Pancreas (tissue), 10 donors: ENCODE measurements at regions not wholly inside any gene's neighbourhood (a gene's known extent, or its start where the extent isn't known, plus 50 kb on each side); places are given as distances from the start of the nearest gene placed in this dataset.
A peak's percentile ranks its signal among the peaks of the same experiment; 100 is the strongest.

Source experiments
- ATAC-seq, 4 donors: fragments of 200-7000 bp; cut with Tn5 transposase; one replicate each; pipeline versions ENCODE4 v1.8.0 to v1.9.1; 2020; ENCODE audit warnings: mild to moderate bottlenecking in 4 of 4, moderate library complexity in 4 of 4
- DNase-seq, 6 donors: peaks; one replicate each; pipeline ENCODE4 v3.0.0-alpha.2; 2020
- FAIRE-seq: peaks from 2 replicates; lab custom pipeline; 2012; peaks lifted over from hg19 to GRCh38; lab: Jason Lieb, UNC
- H3K27ac ChIP-seq, 4 donors: fragments of 200-600 bp; sonication (generic); 1 replicate in 3 of 4; 2 replicates in 1 of 4; pipeline versions ENCODE4 v1.5.0 to v1.8.0; 2020
- H3K27me3 ChIP-seq, 4 donors: fragments of 200-600 bp; one replicate each; pipeline ENCODE4 v1.8.0; 2021
- H3K36me3 ChIP-seq, 3 donors: fragments of 200-600 bp; sonication (generic) in 1 of 3; one replicate each; pipeline versions ENCODE4 v1.5.0 to v1.8.0; 2020 to 2021
- H3K4me1 ChIP-seq, 3 donors: fragments of 200-600 bp; one replicate each; pipeline ENCODE4 v1.8.0; 2021
- H3K4me3 ChIP-seq, 4 donors: fragments of 200-600 bp; sonication (generic) in 2 of 4; one replicate each; pipeline versions ENCODE4 v1.5.0 to v1.8.0; 2020 to 2021
- H3K9me3 ChIP-seq, 4 donors: fragments of 200-600 bp; one replicate each; pipeline ENCODE4 v1.8.0; 2021
- CTCF ChIP-seq, 4 donors: fragments of 200-600 bp; sonication (generic) in 3 of 4; IDR thresholded peaks; one replicate each; pipeline versions ENCODE4 v1.5.0 to v1.8.0; 2021; ENCODE audit warnings: antibody characterized with exemption in 4 of 4
- WGBS, 2 donors: extraction: QIAGEN DNeasy Blood & Tissue Kit; methylation state at CpG; one replicate each; pipeline ENCODE4 v1.1.7; 2013; 5-methylcytosine and 5-hydroxymethylcytosine counted together
- intact Hi-C, 3 donors: fragments of 100-400 bp; cut with DNase I; formaldehyde crosslinking; loops; one replicate each; pipeline versions ENCODE4 v1.11.1 to v1.14.2; 2022
- donor health status: healthy with polysubstance abuse.
- donor health status: DM: no; HTN: no; CAD: no; lungs with moderate emphysema.
- donor health status: DM: no; HTN: no; CAD: no.
- donor health status: control.
- donor health status: control.
- donor health status: Bipolar disorder and iron deficiency.
- donor health status: DM: yes; HTN: yes; CAD: no.
- donor health status: DM: no; HTN: no; CAD: no.
- donor health status: DM: no; HTN: no; CAD: no.
- donor health status: DM: yes; HTN: yes; CAD: no.

- 59 to 74% methylated on average over 21 of the region's 21 CpGs for WGBS, 2 donors
- Histone ChIP-seq H3K4me1 (no peaks in the 10 kb centered on the region), H3K36me3 (no peaks in the 10 kb centered on the region), H3K9me3 (no peaks in the 10 kb centered on the region), H3K27ac (no peak overlapping the region), H3K4me3 (no peak overlapping the region), H3K27me3 (peaks cover 0 to 2% (median 0%) of the 10 kb centered on the region in 4 donors)
- DNase-seq (peak in 1 of 6 donors; percentile 20), ATAC-seq (no peak), FAIRE-seq (no peak)
- intact Hi-C loops = no loop called here
- no peak for TF ChIP-seq CTCF (IDR thresholded peaks at IDR 0.05)
Measured at GRCh38 chr22:49330421-49331222, 497.1 kb downstream of the BRD1 start.

GRCh38 chr22:49329636-49330035 is 498.0 kb downstream of the BRD1 start:
- DNase-seq (peak in 1 of 6 donors; percentile 19), ATAC-seq (no peak), FAIRE-seq (no peak)
- H3K27ac ChIP-seq = no peak overlapping the region
- peaks cover 0 to 2% (median 0%) of the 10 kb centered on the region in 4 donors for H3K27me3 ChIP-seq
- no peaks in the 10 kb centered on the region for H3K36me3 ChIP-seq
- no peaks in the 10 kb centered on the region for H3K4me1 ChIP-seq
- WGBS, 2 donors = 42 to 63% methylated on average over 5 of the region's 5 CpGs
- no peaks in the 10 kb centered on the region for H3K9me3 ChIP-seq
- no peak overlapping the region for H3K4me3 ChIP-seq
- intact Hi-C loops = no loop called here
- no peak for TF ChIP-seq CTCF (IDR thresholded peaks at IDR 0.05)

GRCh38 chr22:49328630-49329405 is 498.9 kb downstream of the BRD1 start:
- no peaks in the 10 kb centered on the region for H3K27me3 ChIP-seq
- TF ChIP-seq CTCF (IDR thresholded peaks at IDR 0.05) = no peak
- 65 to 78% methylated on average over 8 of the region's 8 CpGs for WGBS, 2 donors
- DNase-seq = peak in 1 of 6 donors; percentile 21
- no peaks in the 10 kb centered on the region for H3K36me3 ChIP-seq
- no peak for ATAC-seq
- intact Hi-C loops = no loop called here
- H3K4me3 ChIP-seq = no peak overlapping the region
- H3K9me3 ChIP-seq = no peaks in the 10 kb centered on the region
- no peak overlapping the region for H3K27ac ChIP-seq
- H3K4me1 ChIP-seq = no peaks in the 10 kb centered on the region
- no peak for FAIRE-seq

- Histone ChIP-seq H3K4me3 (no peak overlapping the region), H3K4me1 (no peaks in the 10 kb centered on the region), H3K27ac (no peak overlapping the region), H3K36me3 (no peaks in the 10 kb centered on the region), H3K9me3 (no peaks in the 10 kb centered on the region), H3K27me3 (no peaks in the 10 kb centered on the region)
- FAIRE-seq (no peak), ATAC-seq (no peak), DNase-seq (peak in 1 of 6 donors; percentile 16)
- 49 to 62% methylated on average over 6 of the region's 6 CpGs for WGBS, 2 donors
- intact Hi-C loops = no loop called here
- TF ChIP-seq CTCF (IDR thresholded peaks at IDR 0.05) = no peak
Measured at GRCh38 chr22:49328118-49328475, 499.6 kb downstream of the BRD1 start.
